Heart right ventricle (tissue), 16 donors: ENCODE measurements at regions not wholly inside any gene's neighbourhood (a gene's known extent, or its start where the extent isn't known, plus 50 kb on each side); places are given as distances from the start of the nearest gene placed in this dataset.
"Not testable (repeated sequence)": the region's sequence is repeated elsewhere in the genome, so short reads cannot be mapped to it uniquely, and the experiment has no call there.

Experiments used
- ATAC-seq, 8 donors: fragments of 200-7000 bp; cut with Tn5 transposase; one replicate each; pipeline ENCODE4 v1.9.1; 2020; ENCODE audit warnings: mild to moderate bottlenecking in 8 of 8, moderate library complexity in 8 of 8, moderate number of reproducible peaks in 1 of 8
- DNase-seq, 2 donors: peaks; one replicate each; pipeline ENCODE4 v3.0.0-alpha.2; 2020
- H3K27ac ChIP-seq, 10 donors: fragments of 200-600 bp; sonication (generic) in 2 of 10; one replicate each; pipeline versions ENCODE4 v1.5.0 to v1.8.0; 2020 to 2022; ENCODE audit warnings: mild to moderate bottlenecking in 3 of 10
- H3K27me3 ChIP-seq, 7 donors: fragments of 200-600 bp; one replicate each; pipeline ENCODE4 v1.8.0; 2021 to 2022; ENCODE audit warnings: mild to moderate bottlenecking in 2 of 7
- H3K36me3 ChIP-seq, 9 donors: fragments of 200-600 bp; sonication (generic) in 1 of 9; one replicate each; pipeline versions ENCODE4 v1.5.0 to v1.8.0; 2020 to 2022; ENCODE audit warnings: mild to moderate bottlenecking in 2 of 9
- H3K4me1 ChIP-seq, 9 donors: fragments of 200-600 bp; sonication (generic) in 1 of 9; one replicate each; pipeline versions ENCODE4 v1.5.0 to v1.8.0; 2020 to 2022; ENCODE audit warnings: mild to moderate bottlenecking in 4 of 9
- H3K4me3 ChIP-seq, 10 donors: fragments of 200-600 bp; sonication (generic) in 2 of 10; one replicate each; pipeline versions ENCODE4 v1.5.0 to v1.8.0; 2020 to 2022; ENCODE audit warnings: mild to moderate bottlenecking in 7 of 10, moderate library complexity in 2 of 10
- H3K9me3 ChIP-seq, 11 donors: fragments of 200-600 bp in 10 of 11; sonication (generic) in 2 of 11; one replicate each; pipeline versions ENCODE4 v1.5.0 to v1.8.0; 2013 to 2022; ENCODE audit warnings: mild to moderate bottlenecking in 2 of 11, control low read depth in 1 of 11, moderate library complexity in 1 of 11
- WGBS, 2 donors: extraction: QIAGEN DNeasy Blood & Tissue Kit; methylation state at CpG; one replicate each; pipeline ENCODE4 v1.1.7; 2013; ENCODE audit warnings: inconsistent platforms in 1 of 2; 5-methylcytosine and 5-hydroxymethylcytosine counted together
- intact Hi-C, 10 donors: fragments of 100-400 bp; cut with DNase I; formaldehyde crosslinking; loops; one replicate each; pipeline versions ENCODE4 v1.11.1 to v1.14.2; 2022
- TF ChIP-seq, protein P1 (sequence below), 9 donors: fragments of 200-600 bp; sonication (generic) in 2 of 9; IDR thresholded peaks; one replicate each; pipeline versions ENCODE4 v1.5.0 to v1.8.0; 2021 to 2022; ENCODE audit warnings: antibody characterized with exemption in 9 of 9, mild to moderate bottlenecking in 5 of 9, moderate library complexity in 1 of 9
- donor health status: Arrhythmogenic right ventricular cardiomyopathy.
- donor health status: ischemic (EF 13 %, LVEDD 7.1; RV severe dilation, severe dysfunction).
- donor health status: healthy with polysubstance abuse.
- donor health status: DM: no; HTN: yes; CAD: no.
- donor health status: DM: no; HTN: no; CAD: no.
- donor health status: ischemic (EF 25% LVEDD 6.9; RV normal size, moderate dysfunction).
- donor health status: ischemic (EF 25% LVEDD 5.7; RV mildly dilated, moderate dysfunction).
- donor health status: healthy.
- donor health status: DM: yes; HTN: yes; CAD: no.
- donor health status: Ischemic cardiomyopathy.
- donor health status: ischemic (EF 35%, LVEDD 5.7; RV mildly dilated, moderate dysfunction).
- donor health status: nonischemic (EF 11% LVEDD 7.7; RV severe dilation, severe dysfunction).
- donor health status: DM: yes; HTN: yes; CAD: no.
- donor health status: PGD.
- donor health status: ischemic (EF 29% LVEDD 5.4; RV normal size, mild dysfunction).
- donor health status: nonischemic (EF 23%, LVEDD 6.1; RV moderate dilation, normal function).

GRCh38 chr2:183837157-183837556, 712.9 kb downstream of the NUP35 start:
- Histone ChIP-seq H3K4me3 (no peak overlapping the region), H3K4me1 (no peaks in the 10 kb centered on the region), H3K36me3 (no peaks in the 10 kb centered on the region), H3K27ac (no peak overlapping the region), H3K27me3 (no peaks in the 10 kb centered on the region), H3K9me3 (peaks cover 0 to 38% (median 0%) of the 10 kb centered on the region in 11 donors)
- ATAC-seq (peak in 1 of 8 donors; percentile 25), DNase-seq (no peak)
- WGBS, 2 donors, result 65 to 73% methylated on average over 2 of the region's 2 CpGs
- intact Hi-C loops, result no loop called here
- TF ChIP-seq, protein P1, sequence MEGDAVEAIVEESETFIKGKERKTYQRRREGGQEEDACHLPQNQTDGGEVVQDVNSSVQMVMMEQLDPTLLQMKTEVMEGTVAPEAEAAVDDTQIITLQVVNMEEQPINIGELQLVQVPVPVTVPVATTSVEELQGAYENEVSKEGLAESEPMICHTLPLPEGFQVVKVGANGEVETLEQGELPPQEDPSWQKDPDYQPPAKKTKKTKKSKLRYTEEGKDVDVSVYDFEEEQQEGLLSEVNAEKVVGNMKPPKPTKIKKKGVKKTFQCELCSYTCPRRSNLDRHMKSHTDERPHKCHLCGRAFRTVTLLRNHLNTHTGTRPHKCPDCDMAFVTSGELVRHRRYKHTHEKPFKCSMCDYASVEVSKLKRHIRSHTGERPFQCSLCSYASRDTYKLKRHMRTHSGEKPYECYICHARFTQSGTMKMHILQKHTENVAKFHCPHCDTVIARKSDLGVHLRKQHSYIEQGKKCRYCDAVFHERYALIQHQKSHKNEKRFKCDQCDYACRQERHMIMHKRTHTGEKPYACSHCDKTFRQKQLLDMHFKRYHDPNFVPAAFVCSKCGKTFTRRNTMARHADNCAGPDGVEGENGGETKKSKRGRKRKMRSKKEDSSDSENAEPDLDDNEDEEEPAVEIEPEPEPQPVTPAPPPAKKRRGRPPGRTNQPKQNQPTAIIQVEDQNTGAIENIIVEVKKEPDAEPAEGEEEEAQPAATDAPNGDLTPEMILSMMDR (IDR thresholded peaks at IDR 0.05), result no peak

DNA sequence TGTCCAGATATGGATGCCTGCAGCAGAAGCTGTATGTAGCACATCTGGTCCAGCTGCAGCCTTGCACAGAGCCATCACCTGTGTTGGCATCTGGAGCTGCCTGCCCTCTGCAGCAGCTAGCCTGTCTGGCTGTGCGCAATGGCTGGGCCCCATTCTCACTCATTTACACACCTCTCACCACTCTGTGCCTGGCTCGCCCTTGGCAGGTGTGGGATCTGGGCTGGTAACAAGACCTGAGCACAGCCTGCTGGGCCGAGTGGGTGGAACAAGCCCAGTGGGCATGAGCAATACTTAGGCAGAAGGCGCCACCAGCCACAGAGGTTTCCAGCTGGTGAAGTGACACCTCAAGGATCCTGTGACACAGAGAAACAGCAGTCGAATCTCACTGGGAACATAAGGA, 714.1 kb downstream of the NUP35 start:
- Histone ChIP-seq H3K4me1 (no peaks in the 10 kb centered on the region), H3K36me3 (no peaks in the 10 kb centered on the region), H3K27ac (no peak overlapping the region), H3K4me3 (no peak overlapping the region), H3K9me3 (peaks cover 0 to 41% (median 0%) of the 10 kb centered on the region in 11 donors), H3K27me3 (no peaks in the 10 kb centered on the region)
- TF ChIP-seq, protein P1 (IDR thresholded peaks at IDR 0.05), result no peak
- 78 to 84% methylated on average over 5 of the region's 5 CpGs for WGBS, 2 donors
- intact Hi-C loops, result no loop called here
- DNase-seq, result no peak
- no peak for ATAC-seq

DNA sequence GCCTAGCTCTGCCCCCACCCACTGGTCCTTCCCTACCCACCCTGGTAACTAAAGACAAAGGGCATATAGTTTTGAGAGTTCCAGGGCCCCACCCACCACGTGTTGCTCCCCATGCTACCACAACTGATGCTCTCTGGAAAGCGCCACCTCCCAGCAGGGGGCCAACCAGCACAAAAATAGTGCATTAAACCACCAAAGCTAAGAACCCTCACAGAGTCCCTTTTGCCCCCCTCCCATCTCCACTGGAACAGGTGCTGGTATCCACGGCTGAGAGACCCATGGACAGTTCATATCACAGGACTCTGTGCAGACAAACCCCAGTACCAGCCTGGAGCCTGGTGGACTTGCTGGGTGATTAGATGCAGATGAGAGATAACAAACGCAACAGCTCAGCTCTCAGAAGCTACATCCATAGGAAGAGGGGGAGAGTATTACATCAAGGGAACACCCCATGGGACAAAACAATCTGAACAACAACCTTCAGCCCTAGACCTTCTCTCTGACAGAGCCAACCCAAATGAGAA, 715.9 kb downstream of the NUP35 start:
- Histone ChIP-seq H3K27me3 (no peaks in the 10 kb centered on the region), H3K4me1 (no peaks in the 10 kb centered on the region), H3K4me3 (no peak overlapping the region), H3K9me3 (peaks cover 0 to 41% (median 0%) of the 10 kb centered on the region in 11 donors), H3K36me3 (no peaks in the 10 kb centered on the region), H3K27ac (no peak overlapping the region)
- ATAC-seq (no peak), DNase-seq (no peak)
- intact Hi-C loops, result no loop called here
- TF ChIP-seq, protein P1 (IDR thresholded peaks at IDR 0.05), result no peak
- WGBS, 2 donors, result 40 to 42% methylated on average over 4 of the region's 4 CpGs

DNA sequence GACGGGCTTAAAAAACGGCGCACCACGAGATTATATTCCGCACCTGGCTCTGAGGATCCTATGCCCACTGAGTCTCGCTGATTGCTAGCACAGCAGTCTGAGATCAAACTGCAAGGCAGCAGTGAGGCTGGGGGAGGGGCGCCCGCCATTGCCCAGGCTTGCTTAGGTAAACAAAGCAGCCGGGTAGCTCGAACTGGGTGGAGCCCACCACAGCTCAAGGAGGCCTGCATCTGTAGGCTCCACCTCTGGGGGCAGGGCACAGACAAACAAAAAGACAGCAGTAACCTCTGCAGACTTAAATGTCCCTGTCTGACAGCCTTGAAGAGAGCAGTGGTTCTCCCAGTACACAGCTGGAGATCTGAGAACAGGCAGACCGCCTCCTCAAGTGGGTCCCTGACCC, 725.6 kb downstream of the NUP35 start:
- H3K36me3 ChIP-seq, H3K27me3 ChIP-seq, intact Hi-C loops, ATAC-seq, H3K4me3 ChIP-seq, DNase-seq, H3K4me1 ChIP-seq, H3K27ac ChIP-seq: not testable (repeated sequence)
- WGBS, 2 donors, result 70 to 71% methylated on average over 10 of the region's 11 CpGs
- H3K9me3 ChIP-seq, result peaks cover 0 to 36% (median 0%) of the 10 kb centered on the region in 11 donors

DNA sequence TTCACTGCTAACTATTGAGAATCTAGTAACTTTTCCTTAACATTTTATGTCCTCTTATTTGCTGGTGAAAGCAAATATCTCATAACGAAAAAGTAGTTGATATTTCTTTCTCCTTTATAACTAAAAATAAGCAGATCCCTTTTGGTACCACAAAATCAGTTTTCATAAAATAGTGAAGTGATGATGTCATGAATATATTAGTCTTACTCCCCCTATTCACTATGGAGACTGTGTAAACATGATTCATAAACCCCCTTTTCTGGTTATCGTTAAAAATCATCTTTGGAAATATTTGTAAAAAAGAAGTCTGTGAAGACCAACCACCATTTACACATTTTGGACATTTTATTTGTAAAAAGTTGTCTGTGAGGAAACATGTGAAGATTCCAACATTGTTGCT, 734.9 kb downstream of the NUP35 start:
- no peak for ATAC-seq
- Histone ChIP-seq H3K27ac (no peak overlapping the region), H3K4me3 (no peak overlapping the region), H3K27me3 (no peaks in the 10 kb centered on the region), H3K4me1 (no peaks in the 10 kb centered on the region), H3K9me3 (peaks cover 0 to 14% (median 0%) of the 10 kb centered on the region in 11 donors), H3K36me3 (no peaks in the 10 kb centered on the region)
- DNase-seq, result no peak
- WGBS, 2 donors, result 75 to 77% methylated on average over 2 of the region's 2 CpGs
- intact Hi-C loops, result no loop called here
- TF ChIP-seq, protein P1 (IDR thresholded peaks at IDR 0.05), result no peak
